GM20000 (cell line): ENCODE measurements at regions not wholly inside any gene's neighbourhood (a gene's known extent, or its start where the extent isn't known, plus 50 kb on each side); places are given as distances from the start of the nearest gene placed in this dataset.

Experiments used
- DNase-seq: peaks from one replicate; pipeline ENCODE4 v3.0.0; 2012; ENCODE audit warnings: low spot score
- CTCF ChIP-seq: IDR thresholded peaks from 2 replicates; pipeline ENCODE4 v1.5.1; 2012; ENCODE audit warnings: mild to moderate bottlenecking, control low read depth; ENCODE audit errors: extremely low read depth, missing control alignments

GRCh38 chr18:39784541-39784940 is 2170.5 kb upstream of the PIK3C3 start:
- no peak for TF ChIP-seq CTCF
- DNase-seq = no peak

GRCh38 chr18:39781565-39781964 is 2173.5 kb upstream of the PIK3C3 start:
- no peak for TF ChIP-seq CTCF
- no peak for DNase-seq

- TF ChIP-seq CTCF = no peak
- DNase-seq = no peak
Measured at GRCh38 chr18:39780774-39781173, 2174.3 kb upstream of the PIK3C3 start.

- no peak for DNase-seq
- TF ChIP-seq CTCF = no peak
Measured at GRCh38 chr18:39779926-39780325, 2175.1 kb upstream of the PIK3C3 start.

GRCh38 chr18:39776766-39777165 is 2178.3 kb upstream of the PIK3C3 start:
- TF ChIP-seq CTCF = no peak
- no peak for DNase-seq

GRCh38 chr18:39774957-39775598 is 2180.0 kb upstream of the PIK3C3 start:
- TF ChIP-seq CTCF = no peak
- no peak for DNase-seq

- no peak for TF ChIP-seq CTCF
- no peak for DNase-seq
Measured at GRCh38 chr18:39773646-39774045, 2181.4 kb upstream of the PIK3C3 start.
